SK-N-SH treated with all-trans-retinoic acid at 6 μM for 48 hours (cell line): ENCODE measurements at regions not wholly inside any gene's neighbourhood (a gene's known extent, or its start where the extent isn't known, plus 50 kb on each side); places are given as distances from the start of the nearest gene placed in this dataset.

Source experiments
- ARNTL ChIP-seq: fragments of 450-650 bp; formaldehyde crosslinking; IDR thresholded peaks from 2 replicates; pipeline ENCODE4 v1.5.0; 2020; ENCODE audit warnings: low read depth, mild to moderate bottlenecking, moderate library complexity, borderline replicate concordance
- PPARA ChIP-seq: fragments of 250-450 bp; sonication (Bioruptor Pico); IDR thresholded peaks from 2 replicates; pipeline ENCODE4 v1.5.0; 2020; ENCODE audit warnings: mild to moderate bottlenecking, borderline replicate concordance
- ZFP3 ChIP-seq: fragments of 250-450 bp; sonication (Bioruptor Pico); IDR thresholded peaks from 2 replicates; pipeline ENCODE4 v1.5.0; 2020; ENCODE audit warnings: mild to moderate bottlenecking, moderate library complexity
- ZFP30 ChIP-seq: fragments of 450-650 bp; formaldehyde crosslinking; IDR thresholded peaks from 2 replicates; pipeline ENCODE4 v1.5.0; 2022; ENCODE audit warnings: mild to moderate bottlenecking, moderate library complexity
- ZNF70 ChIP-seq: fragments of 450-650 bp; formaldehyde crosslinking; IDR thresholded peaks from 2 replicates; pipeline ENCODE4 v1.5.0; 2020; ENCODE audit warnings: mild to moderate bottlenecking, moderate library complexity

DNA sequence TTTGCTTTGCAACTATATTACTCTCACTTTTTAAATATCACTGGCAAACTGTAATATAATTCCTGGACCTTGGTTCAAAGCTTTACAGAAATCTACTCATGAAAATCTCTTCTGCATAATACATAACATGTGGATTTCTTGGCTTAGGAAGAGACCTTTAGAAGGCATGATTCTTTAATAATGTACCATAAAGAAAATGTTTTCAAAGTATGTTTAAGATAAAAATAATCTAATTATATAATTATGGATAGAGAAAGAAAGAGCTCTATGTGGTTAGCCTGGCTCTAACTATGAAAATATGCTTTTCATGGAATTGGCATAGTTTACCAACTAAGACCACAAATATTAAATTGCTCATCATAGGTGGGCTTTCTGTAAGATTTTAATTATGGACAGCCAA, 817.8 kb downstream of the TLE1 start:
- TF ChIP-seq ZFP30 (CRISPR knock-in tag) (no peak), ZNF70 (no peak), ARNTL (CRISPR knock-in tag) (no peak), PPARA (CRISPR knock-in tag) (no peak), ZFP3 (CRISPR knock-in tag) (no peak)
